ENCODE measurements at regions not wholly inside any gene's neighbourhood (a gene's known extent, or its start where the extent isn't known, plus 50 kb on each side); places are given as distances from the start of the nearest gene placed in this dataset.
"Not testable (repeated sequence)": the region's sequence is repeated elsewhere in the genome, so short reads cannot be mapped to it uniquely, and the experiment has no call there.

DNA sequence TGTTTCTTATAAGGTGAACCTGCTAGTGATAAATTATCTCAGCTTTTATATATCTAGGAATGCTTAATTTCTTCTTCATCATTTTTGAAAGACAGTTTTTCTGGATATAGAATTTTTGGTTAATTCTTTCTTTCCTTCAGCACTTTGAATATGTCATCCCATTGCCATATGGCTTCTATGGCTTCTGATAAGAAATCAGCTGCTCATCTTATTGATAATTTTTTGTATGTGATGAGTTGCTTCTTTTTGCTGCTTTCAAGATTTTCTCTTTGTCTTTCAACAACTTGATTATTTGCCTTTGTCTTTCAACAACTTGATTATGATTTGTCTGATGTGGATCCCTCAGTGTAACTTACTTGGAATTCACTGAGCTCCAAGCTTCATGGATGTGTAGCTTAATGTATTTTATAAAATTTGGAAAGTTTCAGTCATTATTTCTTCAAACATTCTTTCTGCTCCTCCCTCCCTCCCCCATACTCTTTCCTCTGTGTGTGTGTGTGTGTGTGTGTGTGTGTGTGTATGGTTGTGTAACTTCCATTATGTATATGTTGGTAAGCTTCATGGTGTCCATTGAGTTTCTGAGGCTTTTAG, 243.9 kb downstream of the TLE1 start:
- peaks cover 2 to 3% of the 10 kb centered on the region in 2 donors for H3K36me3 Mint-ChIP-seq
- H3K27ac Mint-ChIP-seq: no peak overlapping the region
- no peak for DNase-seq
- H3K9me3 Mint-ChIP-seq: peaks cover 25 to 33% of the 10 kb centered on the region in 2 donors
- no peaks in the 10 kb centered on the region for H3K27me3 Mint-ChIP-seq
- H3K4me3 Mint-ChIP-seq: no peak overlapping the region
- no peak for ATAC-seq (replicated peaks)
- no peaks in the 10 kb centered on the region for H3K4me1 Mint-ChIP-seq

- Mint-ChIP-seq H3K4me3 (no peak overlapping the region), H3K27me3 (no peaks in the 10 kb centered on the region), H3K4me1 (no peaks in the 10 kb centered on the region), H3K36me3 (peaks cover 0 to 5% of the 10 kb centered on the region in 2 donors), H3K9me3 (peaks cover 15 to 16% of the 10 kb centered on the region in 2 donors), H3K27ac (no peak overlapping the region)
- DNase-seq: no peak
- no peak for ATAC-seq (replicated peaks)
Observed at GRCh38 chr9:81431641-81432040, 257.7 kb downstream of the TLE1 start.

DNA sequence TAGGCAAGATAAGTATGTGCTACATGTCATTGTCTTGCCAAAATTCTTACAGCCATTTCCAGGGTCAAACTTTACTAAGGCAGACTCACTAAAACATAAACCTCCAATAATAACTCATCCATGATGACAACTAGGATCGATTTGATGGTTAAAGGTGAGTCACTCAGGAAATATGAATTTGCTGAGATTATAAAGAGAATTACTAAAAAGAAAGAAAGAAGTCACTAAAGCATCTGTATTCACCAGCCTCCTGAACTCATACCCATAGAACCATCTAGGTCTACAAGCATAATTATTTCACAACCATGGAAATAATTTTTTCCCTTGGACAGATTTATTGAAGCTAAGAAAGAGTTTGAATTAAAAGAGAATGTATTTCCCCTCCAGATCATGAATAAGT, 258.6 kb downstream of the TLE1 start:
- no peak for DNase-seq
- Mint-ChIP-seq H3K9me3 (peaks cover 20% of the 10 kb centered on the region in 2 donors), H3K27ac (no peak overlapping the region), H3K27me3 (no peaks in the 10 kb centered on the region), H3K4me3 (no peak overlapping the region), H3K4me1 (no peaks in the 10 kb centered on the region), H3K36me3 (peaks cover 0 to 5% of the 10 kb centered on the region in 2 donors)
- ATAC-seq (replicated peaks): no peak

- Mint-ChIP-seq H3K4me1 (peaks cover 3 to 7% of the 10 kb centered on the region in 2 donors), H3K36me3 (peaks cover 0 to 5% of the 10 kb centered on the region in 2 donors), H3K9me3 (peaks cover 23 to 25% of the 10 kb centered on the region in 2 donors), H3K27me3 (no peaks in the 10 kb centered on the region), H3K4me3 (no peak overlapping the region), H3K27ac (no peak overlapping the region)
- ATAC-seq (replicated peaks) (no peak), DNase-seq (no peak)
Observed at GRCh38 chr9:81427870-81428269, 261.5 kb downstream of the TLE1 start.

DNA sequence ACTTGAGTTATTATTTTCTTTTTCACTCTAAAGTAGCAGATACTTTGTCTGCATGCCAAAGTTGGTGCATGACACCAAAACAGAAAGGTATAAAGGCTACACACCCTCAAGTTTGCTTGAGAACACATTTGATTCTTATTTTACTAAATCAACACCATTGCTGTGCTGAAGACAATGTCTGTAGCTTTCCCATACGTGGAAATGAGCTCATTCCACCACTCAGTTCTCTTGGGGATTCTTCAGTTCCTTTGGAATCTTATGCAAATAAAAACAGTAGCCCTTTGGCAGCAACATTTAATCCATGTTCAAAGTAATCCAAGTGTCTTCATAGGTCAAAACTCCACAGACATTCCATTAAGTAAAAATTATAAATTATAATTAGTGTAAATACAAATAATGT, 264.9 kb downstream of the TLE1 start:
- H3K9me3 Mint-ChIP-seq: peaks cover 18 to 27% of the 10 kb centered on the region in 2 donors
- no peak overlapping the region for H3K27ac Mint-ChIP-seq
- ATAC-seq (replicated peaks) (no peak), DNase-seq (no peak)
- H3K36me3 Mint-ChIP-seq: no peaks in the 10 kb centered on the region
- peaks cover 3 to 7% of the 10 kb centered on the region in 2 donors for H3K4me1 Mint-ChIP-seq
- H3K27me3 Mint-ChIP-seq: no peaks in the 10 kb centered on the region
- H3K4me3 Mint-ChIP-seq: no peak overlapping the region

- ATAC-seq (replicated peaks): peak; percentile 88 to 89
- Mint-ChIP-seq H3K27ac (no peak overlapping the region), H3K4me1 (peaks cover 3 to 7% of the 10 kb centered on the region in 2 donors), H3K36me3 (no peaks in the 10 kb centered on the region), H3K4me3 (no peak overlapping the region), H3K27me3 (no peaks in the 10 kb centered on the region), H3K9me3 (peaks cover 19 to 27% of the 10 kb centered on the region in 2 donors)
- DNase-seq: no peak
Observed at GRCh38 chr9:81423589-81424326, 265.6 kb downstream of the TLE1 start.

DNA sequence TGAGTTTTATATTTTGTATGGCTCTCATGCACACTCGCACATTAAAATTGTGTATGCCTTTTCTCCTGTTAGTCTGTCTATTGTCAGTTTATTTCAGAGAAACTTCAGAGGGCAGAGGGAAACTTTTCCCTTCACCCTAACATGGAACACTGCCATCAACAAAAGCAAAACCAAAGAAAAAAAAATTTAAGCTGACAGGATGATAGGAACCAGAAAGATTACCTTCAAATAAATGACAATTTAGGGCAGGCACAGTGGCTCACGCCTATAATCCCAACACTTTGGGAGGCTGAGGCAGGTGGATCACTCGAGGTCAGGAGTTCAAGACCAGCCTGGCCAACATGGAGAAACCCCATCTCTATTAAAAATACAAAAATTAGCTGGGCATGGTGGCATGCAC, 268.3 kb downstream of the TLE1 start:
- H3K4me3 Mint-ChIP-seq; H3K4me1 Mint-ChIP-seq; H3K27ac Mint-ChIP-seq; H3K36me3 Mint-ChIP-seq; ATAC-seq (replicated peaks); DNase-seq: not testable (repeated sequence)
- peaks cover 0 to 10% of the 10 kb centered on the region in 2 donors for H3K27me3 Mint-ChIP-seq
- H3K9me3 Mint-ChIP-seq: peaks cover 11 to 15% of the 10 kb centered on the region in 2 donors

DNA sequence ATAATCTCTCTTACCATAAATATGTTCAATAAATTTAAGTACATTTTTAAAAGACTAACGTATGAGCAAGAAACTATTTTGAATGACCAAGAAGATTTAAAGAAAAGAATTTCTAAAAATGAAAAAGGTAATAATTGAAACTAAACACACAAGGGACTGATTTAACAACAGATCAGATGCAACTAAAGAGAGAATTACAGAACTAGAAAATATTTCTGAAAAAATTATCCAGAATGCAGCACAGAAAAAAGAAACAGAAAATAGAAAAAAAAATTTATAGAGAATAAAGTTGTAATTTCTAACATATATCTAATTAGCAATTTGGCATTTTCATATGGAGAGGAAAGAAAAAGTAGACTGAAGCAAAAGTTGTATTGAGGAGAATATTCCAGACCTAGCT, 269.3 kb downstream of the TLE1 start:
- ATAC-seq (replicated peaks): no peak
- no peak overlapping the region for H3K4me3 Mint-ChIP-seq
- DNase-seq: no peak
- H3K27me3 Mint-ChIP-seq: peaks cover 0 to 10% of the 10 kb centered on the region in 2 donors
- H3K27ac Mint-ChIP-seq: no peak overlapping the region
- no peaks in the 10 kb centered on the region for H3K36me3 Mint-ChIP-seq
- peaks cover 3 to 7% of the 10 kb centered on the region in 2 donors for H3K4me1 Mint-ChIP-seq
- H3K9me3 Mint-ChIP-seq: peaks cover 4 to 7% of the 10 kb centered on the region in 2 donors

GRCh38 chr9:81417941-81418340, 271.4 kb downstream of the TLE1 start:
- Mint-ChIP-seq H3K4me1 (no peaks in the 10 kb centered on the region), H3K27ac (no peak overlapping the region)

DNA sequence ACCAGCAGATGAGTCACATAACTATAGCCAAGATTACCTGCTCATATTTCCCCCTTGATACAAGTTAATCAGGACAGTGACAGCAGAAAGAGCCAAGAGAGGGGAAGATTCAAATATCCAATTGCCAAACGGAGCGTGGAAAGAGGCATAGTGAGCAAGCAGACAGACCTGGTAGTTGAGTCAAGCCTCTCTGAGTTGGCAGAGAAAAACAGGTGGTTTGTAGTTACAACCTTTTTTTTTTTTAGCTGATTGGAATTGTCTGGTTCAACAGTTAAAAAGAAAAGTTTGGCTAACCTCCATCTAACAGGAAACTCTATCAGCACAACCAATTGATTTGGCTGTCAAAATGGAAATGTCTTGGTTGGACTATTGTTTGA, 272.1 kb downstream of the TLE1 start:
- peaks cover 4 to 7% of the 10 kb centered on the region in 2 donors for H3K9me3 Mint-ChIP-seq
- no peaks in the 10 kb centered on the region for H3K4me1 Mint-ChIP-seq
- no peaks in the 10 kb centered on the region for H3K36me3 Mint-ChIP-seq
- ATAC-seq (replicated peaks) (no peak), DNase-seq (no peak)
- no peak overlapping the region for H3K27ac Mint-ChIP-seq
- no peak overlapping the region for H3K4me3 Mint-ChIP-seq
- H3K27me3 Mint-ChIP-seq: peaks cover 0 to 10% of the 10 kb centered on the region in 2 donors

More at GRCh38 chr9:81417941-81418340, 271.4 kb downstream of the TLE1 start:
- H3K27me3 Mint-ChIP-seq: peaks cover 0 to 10% of the 10 kb centered on the region in 2 donors
- ATAC-seq (replicated peaks) (no peak), DNase-seq (no peak)
- peaks cover 4 to 7% of the 10 kb centered on the region in 2 donors for H3K9me3 Mint-ChIP-seq
- no peak overlapping the region for H3K4me3 Mint-ChIP-seq
- H3K36me3 Mint-ChIP-seq: no peaks in the 10 kb centered on the region

DNA sequence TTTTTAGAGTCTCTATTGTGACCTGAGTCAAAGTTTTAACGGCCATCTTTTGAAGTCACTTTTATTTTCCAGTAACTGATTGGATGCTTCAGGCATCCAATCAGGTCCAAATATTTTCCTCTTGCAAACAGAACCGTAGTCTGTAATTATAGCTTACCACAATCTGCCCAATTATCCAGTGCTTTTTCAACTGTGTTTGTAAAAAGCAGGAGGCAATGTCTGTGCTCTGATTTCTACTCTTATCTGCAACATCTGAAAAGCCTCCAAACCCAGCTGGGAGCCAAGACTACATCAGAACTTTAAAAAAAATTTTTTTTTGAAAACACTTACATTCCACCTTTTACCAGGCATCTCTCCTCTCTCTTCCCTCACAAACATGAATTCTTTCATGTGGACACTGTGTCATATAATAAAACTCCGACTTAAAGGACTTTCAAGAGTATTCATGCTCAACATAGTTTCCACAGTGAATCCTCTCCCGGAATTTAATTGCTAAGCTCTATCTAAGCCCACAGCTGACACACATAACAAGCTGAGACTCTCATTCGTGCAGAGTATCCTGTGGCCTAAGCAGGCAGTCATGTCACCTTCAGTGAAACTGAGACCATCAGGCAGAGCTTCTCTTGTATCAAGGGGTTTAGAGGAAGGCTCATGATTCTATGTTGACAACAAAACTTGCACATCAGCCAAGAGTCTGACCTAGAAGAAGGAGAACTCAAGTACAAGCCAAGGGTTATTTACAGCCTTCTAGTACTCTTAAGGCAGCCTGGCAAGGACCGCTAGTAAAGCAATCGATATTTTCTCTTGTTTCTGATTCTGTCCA, 272.7 kb downstream of the TLE1 start:
- H3K27ac Mint-ChIP-seq: no peak overlapping the region
- H3K9me3 Mint-ChIP-seq: peaks cover 4 to 7% of the 10 kb centered on the region in 2 donors
- DNase-seq (no peak), ATAC-seq (replicated peaks) (no peak)
- no peaks in the 10 kb centered on the region for H3K4me1 Mint-ChIP-seq
- H3K36me3 Mint-ChIP-seq: no peaks in the 10 kb centered on the region
- H3K27me3 Mint-ChIP-seq: peaks cover 0 to 10% of the 10 kb centered on the region in 2 donors
- no peak overlapping the region for H3K4me3 Mint-ChIP-seq

GRCh38 chr9:81414836-81415235, 274.5 kb downstream of the TLE1 start:
- Mint-ChIP-seq H3K4me1 (no peaks in the 10 kb centered on the region), H3K4me3 (no peak overlapping the region), H3K36me3 (no peaks in the 10 kb centered on the region), H3K9me3 (peaks cover 0 to 2% of the 10 kb centered on the region in 2 donors), H3K27me3 (peaks cover 0 to 10% of the 10 kb centered on the region in 2 donors), H3K27ac (no peak overlapping the region)
- no peak for ATAC-seq (replicated peaks)
- DNase-seq: no peak

DNA sequence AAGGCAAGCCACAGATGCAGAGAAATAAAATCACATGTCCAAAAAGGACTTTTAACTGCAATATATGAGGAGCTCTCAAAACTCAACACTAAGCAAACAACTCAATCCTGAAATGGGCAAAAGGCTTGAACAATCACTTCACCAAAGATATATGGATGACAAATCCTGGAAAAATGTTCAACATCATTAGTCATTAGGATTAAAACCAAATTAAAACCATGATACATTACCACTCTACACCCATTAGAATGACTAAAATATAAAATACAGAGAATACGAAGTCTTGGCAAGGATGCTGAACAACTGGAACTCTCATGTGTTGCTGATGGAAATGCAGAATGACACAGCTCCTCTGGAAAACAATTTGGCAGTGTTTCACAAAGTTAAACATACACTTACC, 277.4 kb downstream of the TLE1 start:
- peaks cover 0 to 9% of the 10 kb centered on the region in 2 donors for H3K27me3 Mint-ChIP-seq
- DNase-seq: no peak
- H3K27ac Mint-ChIP-seq: no peak overlapping the region
- H3K4me1 Mint-ChIP-seq: peaks cover 0 to 12% of the 10 kb centered on the region in 2 donors
- ATAC-seq (replicated peaks): no peak
- no peak overlapping the region for H3K4me3 Mint-ChIP-seq
- no peaks in the 10 kb centered on the region for H3K36me3 Mint-ChIP-seq
- H3K9me3 Mint-ChIP-seq: no peaks in the 10 kb centered on the region

DNA sequence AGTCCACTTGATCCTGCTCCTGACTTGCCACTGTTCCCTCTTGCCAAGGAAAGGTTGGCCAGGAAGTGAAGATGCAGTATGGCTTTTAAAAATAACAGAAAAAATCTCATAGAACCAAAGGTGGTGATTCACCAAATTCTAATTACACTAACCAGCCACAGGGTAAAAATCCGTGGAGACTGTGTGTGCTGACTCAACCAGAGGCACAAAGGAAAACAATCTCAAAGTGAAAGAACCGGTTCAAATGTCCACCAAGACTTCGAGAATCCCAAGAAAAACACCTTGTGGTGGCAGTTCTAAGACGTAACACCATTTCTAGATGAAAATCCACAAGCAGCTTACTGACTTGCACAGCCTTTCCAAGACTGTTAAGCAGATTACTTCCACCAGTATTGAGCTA, 279.1 kb downstream of the TLE1 start:
- no peak for DNase-seq
- H3K36me3 Mint-ChIP-seq: no peaks in the 10 kb centered on the region
- peaks cover 0 to 12% of the 10 kb centered on the region in 2 donors for H3K4me1 Mint-ChIP-seq
- ATAC-seq (replicated peaks): no peak
- no peak overlapping the region for H3K27ac Mint-ChIP-seq
- H3K9me3 Mint-ChIP-seq: no peaks in the 10 kb centered on the region
- H3K27me3 Mint-ChIP-seq: peaks cover 0 to 5% of the 10 kb centered on the region in 2 donors
- H3K4me3 Mint-ChIP-seq: no peak overlapping the region
